Thyroid gland (tissue), 4 donors: ENCODE measurements at regions not wholly inside any gene's neighbourhood (a gene's known extent, or its start where the extent isn't known, plus 50 kb on each side); places are given as distances from the start of the nearest gene placed in this dataset.

Source experiments
- POLR2A ChIP-seq, 2 donors: fragments of 450-650 bp; IDR thresholded peaks; one replicate each; pipeline ENCODE4 v1.6.1; 2017; ENCODE audit warnings: antibody characterized with exemption in 2 of 2, mild to moderate bottlenecking in 2 of 2, moderate library complexity in 1 of 2
- TF ChIP-seq, protein P1 (sequence below), 6 experiments: fragments of 200-600 bp in 3 of 6; fragments of 450-650 bp in 3 of 6; sonication (generic) in 3 of 6; IDR thresholded peaks; one replicate each; pipeline ENCODE4 v1.5.1; 2016 to 2019; ENCODE audit warnings: antibody characterized with exemption in 6 of 6, mild to moderate bottlenecking in 2 of 6, inconsistent platforms in 1 of 6, moderate library complexity in 1 of 6

DNA sequence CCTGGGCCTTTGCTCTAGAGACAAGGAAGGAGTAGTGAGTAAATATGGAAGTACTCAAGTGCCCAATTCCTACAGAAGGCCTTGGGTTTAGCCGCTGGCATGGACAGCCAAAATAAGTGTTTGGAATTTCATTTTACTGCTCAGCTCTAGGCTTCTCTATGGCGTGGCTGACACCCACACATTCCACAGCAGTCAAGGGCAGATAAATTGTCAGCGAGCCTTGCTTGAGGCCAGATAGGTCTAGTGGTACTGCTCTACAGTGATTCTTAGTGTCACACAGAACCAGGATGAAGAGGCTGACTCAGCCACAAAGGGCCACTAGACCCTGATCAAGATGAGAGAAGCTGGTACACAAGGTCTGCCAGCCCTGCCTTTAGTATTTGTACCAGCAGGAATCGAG is 111.0 kb upstream of the NFIB start:
- TF ChIP-seq, protein P1, sequence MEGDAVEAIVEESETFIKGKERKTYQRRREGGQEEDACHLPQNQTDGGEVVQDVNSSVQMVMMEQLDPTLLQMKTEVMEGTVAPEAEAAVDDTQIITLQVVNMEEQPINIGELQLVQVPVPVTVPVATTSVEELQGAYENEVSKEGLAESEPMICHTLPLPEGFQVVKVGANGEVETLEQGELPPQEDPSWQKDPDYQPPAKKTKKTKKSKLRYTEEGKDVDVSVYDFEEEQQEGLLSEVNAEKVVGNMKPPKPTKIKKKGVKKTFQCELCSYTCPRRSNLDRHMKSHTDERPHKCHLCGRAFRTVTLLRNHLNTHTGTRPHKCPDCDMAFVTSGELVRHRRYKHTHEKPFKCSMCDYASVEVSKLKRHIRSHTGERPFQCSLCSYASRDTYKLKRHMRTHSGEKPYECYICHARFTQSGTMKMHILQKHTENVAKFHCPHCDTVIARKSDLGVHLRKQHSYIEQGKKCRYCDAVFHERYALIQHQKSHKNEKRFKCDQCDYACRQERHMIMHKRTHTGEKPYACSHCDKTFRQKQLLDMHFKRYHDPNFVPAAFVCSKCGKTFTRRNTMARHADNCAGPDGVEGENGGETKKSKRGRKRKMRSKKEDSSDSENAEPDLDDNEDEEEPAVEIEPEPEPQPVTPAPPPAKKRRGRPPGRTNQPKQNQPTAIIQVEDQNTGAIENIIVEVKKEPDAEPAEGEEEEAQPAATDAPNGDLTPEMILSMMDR (IDR thresholded peaks at IDR 0.05), result no peak
- TF ChIP-seq POLR2A (IDR thresholded peaks at IDR 0.05), result no peak
